ENCODE measurements at regions not wholly inside any gene's neighbourhood (a gene's known extent, or its start where the extent isn't known, plus 50 kb on each side); places are given as distances from the start of the nearest gene placed in this dataset.

DNA sequence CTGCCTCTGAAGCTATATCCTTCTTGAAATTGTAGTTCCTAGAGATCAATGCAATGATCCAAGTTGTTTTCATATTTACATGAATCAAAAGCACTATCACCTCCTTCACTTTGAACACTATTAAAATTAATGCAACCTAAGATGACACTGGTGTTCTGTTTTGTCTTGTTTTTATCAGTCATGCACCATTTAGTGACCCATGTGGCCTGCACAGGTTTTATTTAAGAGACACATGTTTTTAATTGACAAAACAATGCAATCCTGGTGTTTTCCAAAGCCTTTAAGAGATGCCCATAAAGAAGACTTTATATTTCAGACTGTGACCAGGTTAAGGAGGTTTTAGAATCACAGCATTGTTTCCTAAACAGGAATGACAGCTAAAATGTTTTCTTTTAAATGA, 177.5 kb downstream of the FAM181B start:
- no peak overlapping the region for H3K4me3 ChIP-seq (ENCODE audit: low read depth, low read length)
- TF ChIP-seq, protein P1, sequence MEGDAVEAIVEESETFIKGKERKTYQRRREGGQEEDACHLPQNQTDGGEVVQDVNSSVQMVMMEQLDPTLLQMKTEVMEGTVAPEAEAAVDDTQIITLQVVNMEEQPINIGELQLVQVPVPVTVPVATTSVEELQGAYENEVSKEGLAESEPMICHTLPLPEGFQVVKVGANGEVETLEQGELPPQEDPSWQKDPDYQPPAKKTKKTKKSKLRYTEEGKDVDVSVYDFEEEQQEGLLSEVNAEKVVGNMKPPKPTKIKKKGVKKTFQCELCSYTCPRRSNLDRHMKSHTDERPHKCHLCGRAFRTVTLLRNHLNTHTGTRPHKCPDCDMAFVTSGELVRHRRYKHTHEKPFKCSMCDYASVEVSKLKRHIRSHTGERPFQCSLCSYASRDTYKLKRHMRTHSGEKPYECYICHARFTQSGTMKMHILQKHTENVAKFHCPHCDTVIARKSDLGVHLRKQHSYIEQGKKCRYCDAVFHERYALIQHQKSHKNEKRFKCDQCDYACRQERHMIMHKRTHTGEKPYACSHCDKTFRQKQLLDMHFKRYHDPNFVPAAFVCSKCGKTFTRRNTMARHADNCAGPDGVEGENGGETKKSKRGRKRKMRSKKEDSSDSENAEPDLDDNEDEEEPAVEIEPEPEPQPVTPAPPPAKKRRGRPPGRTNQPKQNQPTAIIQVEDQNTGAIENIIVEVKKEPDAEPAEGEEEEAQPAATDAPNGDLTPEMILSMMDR (IDR thresholded peaks at IDR 0.05; ENCODE audit: low read depth, low read length): no peak
- DNase-seq (ENCODE audit: low read depth, low spot score): no peak
- in situ Hi-C loops (cut with HindIII; ENCODE audit: low sequenced_read_pairs): no loop called here

DNA sequence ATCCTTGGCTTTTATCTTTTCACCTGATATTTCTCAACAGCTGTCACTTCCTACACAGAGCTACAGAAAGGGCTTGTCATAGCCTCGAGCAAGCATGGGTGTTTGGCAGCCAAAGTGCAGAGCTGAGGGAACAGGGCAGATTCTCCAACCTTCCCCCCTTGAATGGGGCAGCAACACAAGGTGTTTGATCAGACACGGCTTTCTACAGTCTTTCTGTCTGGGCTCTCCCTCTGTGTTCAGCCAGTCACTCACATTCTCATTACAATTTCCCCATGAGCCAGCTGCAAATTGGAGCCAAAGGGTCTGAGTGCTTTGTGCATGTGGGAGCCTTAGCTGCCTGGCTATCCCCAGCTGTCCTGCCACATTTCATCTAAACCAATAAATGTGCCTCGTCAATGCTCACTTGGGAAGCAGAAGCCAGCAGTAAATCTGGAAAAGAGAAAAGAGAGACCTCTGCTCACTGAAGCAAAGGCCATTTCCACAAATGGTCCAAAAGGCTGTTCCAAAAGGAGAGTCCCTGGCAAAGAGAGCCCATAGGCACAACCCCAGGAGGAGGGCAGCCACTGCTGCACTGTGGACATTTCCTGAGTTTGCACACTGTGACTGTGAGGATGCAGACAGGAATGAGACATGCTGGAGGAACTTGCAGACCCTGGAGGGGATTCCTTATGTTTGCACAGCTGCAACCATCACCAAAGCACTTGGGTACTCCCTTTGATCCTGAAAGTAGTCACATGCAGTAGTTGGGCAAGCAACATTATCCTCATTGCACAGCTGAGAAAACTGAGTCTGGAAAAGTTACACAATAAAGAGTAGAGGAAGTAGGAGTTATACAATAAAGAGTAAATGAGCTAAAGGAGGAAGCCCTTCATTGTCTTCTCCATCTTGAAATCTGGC, 186.8 kb downstream of the FAM181B start:
- in situ Hi-C loops (cut with HindIII; ENCODE audit: low sequenced_read_pairs): no loop called here
- no peak for DNase-seq (ENCODE audit: low read depth, low spot score)
- no peak overlapping the region for H3K4me3 ChIP-seq (ENCODE audit: low read depth, low read length)
- TF ChIP-seq, protein P1 (IDR thresholded peaks at IDR 0.05; ENCODE audit: low read depth, low read length): no peak

DNA sequence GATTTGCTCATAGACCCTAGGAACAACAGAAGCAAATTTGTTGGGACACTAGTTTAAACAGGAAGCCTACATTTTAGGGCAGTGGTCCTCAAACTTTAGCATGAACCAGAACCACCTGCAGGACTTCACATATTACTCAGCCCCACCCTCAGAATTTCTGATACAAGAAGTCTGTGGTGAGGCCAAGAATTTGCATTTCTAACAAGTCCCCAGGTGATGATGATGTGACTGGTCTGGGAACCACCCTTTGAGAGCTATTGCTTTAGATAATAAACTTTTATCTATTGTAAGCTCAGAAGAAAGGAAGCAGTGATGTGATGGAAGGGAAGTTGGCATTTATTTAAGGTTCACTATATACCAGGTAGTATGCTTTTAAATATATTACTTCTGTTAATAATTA, 194.0 kb downstream of the FAM181B start:
- in situ Hi-C loops (cut with HindIII; ENCODE audit: low sequenced_read_pairs): no loop called here
- H3K4me3 ChIP-seq (ENCODE audit: low read depth, low read length): no peak overlapping the region
- TF ChIP-seq, protein P1 (IDR thresholded peaks at IDR 0.05; ENCODE audit: low read depth, low read length): no peak
- DNase-seq (ENCODE audit: low read depth, low spot score): no peak

DNA sequence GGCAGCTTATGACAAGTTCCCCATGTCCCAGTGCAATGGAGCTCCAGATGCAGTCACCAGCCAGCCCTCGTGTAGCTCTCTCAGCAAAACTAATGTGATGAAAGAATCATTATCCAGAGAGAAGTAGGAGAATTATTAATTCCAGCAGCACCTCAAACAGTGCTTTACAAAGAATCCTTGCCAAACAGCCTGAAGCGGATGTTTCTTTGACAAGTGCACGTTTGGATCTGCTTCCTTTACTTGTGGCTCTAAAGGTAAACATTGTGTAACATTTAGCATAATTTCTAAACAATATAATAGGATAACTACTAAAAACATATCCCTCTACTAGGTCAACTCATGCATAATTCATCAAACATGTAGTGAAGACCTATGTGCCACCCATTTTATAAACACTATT, 197.0 kb downstream of the FAM181B start:
- in situ Hi-C loops (cut with HindIII; ENCODE audit: low sequenced_read_pairs): no loop called here
- no peak overlapping the region for H3K4me3 ChIP-seq (ENCODE audit: low read depth, low read length)
- TF ChIP-seq, protein P1 (IDR thresholded peaks at IDR 0.05; ENCODE audit: low read depth, low read length): no peak
- DNase-seq (ENCODE audit: low read depth, low spot score): no peak

DNA sequence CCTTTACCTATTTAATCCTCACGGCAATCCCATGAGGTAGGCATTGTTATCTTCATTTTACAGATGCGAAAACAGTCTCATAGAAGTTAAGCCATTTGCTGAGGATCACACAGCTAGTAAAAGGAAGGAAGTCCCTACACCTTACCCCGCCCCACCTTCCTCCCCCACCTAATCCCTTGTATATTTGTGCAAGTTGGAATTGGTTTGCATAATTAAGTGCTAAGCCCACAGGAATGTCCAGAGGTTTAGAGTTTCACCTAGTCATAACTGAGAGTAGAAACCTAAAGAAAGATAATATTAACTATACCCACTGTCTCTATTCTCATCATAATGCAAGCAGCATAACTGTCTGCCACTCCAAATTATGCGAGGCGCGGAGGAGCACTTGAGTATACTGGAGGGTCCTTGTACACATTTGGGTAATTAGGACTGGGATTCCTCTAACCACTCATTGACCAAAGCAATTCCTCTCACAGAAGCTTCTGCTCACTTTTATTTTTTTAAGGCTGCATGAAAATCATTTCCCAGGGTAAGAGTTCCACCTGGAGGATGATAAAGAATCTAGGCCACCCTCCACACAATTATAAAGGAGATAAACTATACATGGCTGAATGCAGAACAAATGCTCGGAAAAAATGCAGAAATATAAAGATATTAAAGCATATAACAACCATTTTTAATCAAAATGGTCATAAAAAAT, 199.9 kb downstream of the FAM181B start:
- no peak overlapping the region for H3K4me3 ChIP-seq (ENCODE audit: low read depth, low read length)
- no peak for DNase-seq (ENCODE audit: low read depth, low spot score)
- TF ChIP-seq, protein P1 (IDR thresholded peaks at IDR 0.05; ENCODE audit: low read depth, low read length): no peak
- in situ Hi-C loops (cut with HindIII; ENCODE audit: low sequenced_read_pairs): no loop called here

DNA sequence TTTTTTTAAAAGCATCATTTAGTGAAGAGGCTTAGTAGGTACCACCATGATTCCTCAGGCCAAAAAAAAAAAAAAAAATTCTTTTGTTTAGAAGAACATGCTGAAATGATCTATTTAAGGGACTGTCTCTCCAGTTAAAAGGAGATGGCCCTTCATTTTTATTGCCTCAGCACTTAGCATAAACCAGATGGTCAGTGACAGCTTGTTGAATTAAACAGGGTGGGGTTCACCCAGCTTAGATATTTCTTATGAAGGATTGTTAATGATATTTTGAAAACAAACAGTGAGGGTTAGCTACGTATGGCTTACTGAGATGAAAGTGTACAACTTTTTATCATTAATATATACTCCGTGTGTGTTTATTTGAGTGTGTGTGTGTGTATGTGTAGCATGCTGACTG, 203.7 kb downstream of the FAM181B start:
- TF ChIP-seq, protein P1 (IDR thresholded peaks at IDR 0.05; ENCODE audit: low read depth, low read length): no peak
- H3K4me3 ChIP-seq (ENCODE audit: low read depth, low read length): no peak overlapping the region
- in situ Hi-C loops (cut with HindIII; ENCODE audit: low sequenced_read_pairs): no loop called here
- no peak for DNase-seq (ENCODE audit: low read depth, low spot score)
